Keratinocyte (primary cell): ENCODE measurements at regions not wholly inside any gene's neighbourhood (a gene's known extent, or its start where the extent isn't known, plus 50 kb on each side); places are given as distances from the start of the nearest gene placed in this dataset.
"Not testable (repeated sequence)": the region's sequence is repeated elsewhere in the genome, so short reads cannot be mapped to it uniquely, and the experiment has no call there.

Experiments used
- DNase-seq: peaks from one replicate; pipeline ENCODE4 v3.0.0-alpha.2; 2011; ENCODE audit warnings: low read depth, missing footprints, low spot score
- FAIRE-seq: peaks from 2 replicates; lab custom pipeline; 2011; peaks lifted over from hg19 to GRCh38; lab: Jason Lieb, UNC
- H2AFZ ChIP-seq: 2 replicates; pipeline ENCODE4 v1.6.0; 2012; ENCODE audit warnings: low read length, control low read depth, inconsistent platforms; ENCODE audit not compliant: control insufficient read depth
- H3K27ac ChIP-seq: 2 replicates; pipeline ENCODE4 v1.5.1; 2011; ENCODE audit warnings: low read length; ENCODE audit not compliant: control insufficient read depth, insufficient read depth
- H3K27me3 ChIP-seq: 3 replicates; pipeline ENCODE4 v1.6.0; 2011; ENCODE audit warnings: low read length; ENCODE audit not compliant: control insufficient read depth, insufficient read depth; ENCODE audit errors: extremely low read depth
- H3K36me3 ChIP-seq, 2 experiments: 2 replicates in 1 of 2; 3 replicates in 1 of 2; pipeline ENCODE4 v1.5.1; 2011; ENCODE audit warnings: low read length in 2 of 2, mild to moderate bottlenecking in 1 of 2; ENCODE audit not compliant: control insufficient read depth in 2 of 2, insufficient read depth in 2 of 2; ENCODE audit errors: extremely low read depth in 1 of 2
- H3K4me1 ChIP-seq: 3 replicates; pipeline ENCODE4 v1.5.1; 2011; ENCODE audit warnings: low read length; ENCODE audit not compliant: control insufficient read depth, insufficient read depth; ENCODE audit errors: extremely low read depth
- H3K4me2 ChIP-seq: 3 replicates; pipeline ENCODE4 v1.6.0; 2011; ENCODE audit warnings: low read depth, low read length; ENCODE audit not compliant: control insufficient read depth, insufficient read depth; ENCODE audit errors: extremely low read depth
- H3K4me3 ChIP-seq, 3 experiments: fragments of 200-600 bp in 1 of 3; sonication (generic) in 1 of 3; 2 replicates in 2 of 3; 3 replicates in 1 of 3; pipeline ENCODE4 v1.5.1; 2011 to 2016; ENCODE audit warnings: low read length in 3 of 3, mild to moderate bottlenecking in 3 of 3, control low read depth in 2 of 3, inconsistent platforms in 1 of 3, low read depth in 1 of 3, mixed read lengths in 1 of 3, mixed run types in 1 of 3, moderate library complexity in 1 of 3; ENCODE audit not compliant: control insufficient read depth in 2 of 3, insufficient read depth in 2 of 3; ENCODE audit errors: extremely low read depth in 1 of 3
- H3K79me2 ChIP-seq: 2 replicates; pipeline ENCODE4 v1.6.0; 2012; ENCODE audit warnings: low read length; ENCODE audit not compliant: control insufficient read depth, insufficient read depth
- H3K9ac ChIP-seq: 3 replicates; pipeline ENCODE4 v1.6.0; 2011; ENCODE audit warnings: low read length; ENCODE audit not compliant: control insufficient read depth, insufficient read depth; ENCODE audit errors: extremely low read depth
- H3K9me1 ChIP-seq: 3 replicates; pipeline ENCODE4 v1.6.0; 2011; ENCODE audit warnings: low read length; ENCODE audit not compliant: control insufficient read depth, insufficient read depth; ENCODE audit errors: extremely low read depth
- H3K9me3 ChIP-seq: 2 replicates; pipeline ENCODE4 v1.5.1; 2012; ENCODE audit warnings: low read depth, low read length; ENCODE audit not compliant: control insufficient read depth
- H4K20me1 ChIP-seq: 3 replicates; pipeline ENCODE4 v1.6.0; 2011; ENCODE audit warnings: low read length; ENCODE audit not compliant: control insufficient read depth, insufficient read depth; ENCODE audit errors: extremely low read depth
- EZH2 ChIP-seq: IDR thresholded peaks from one replicate; pipeline ENCODE4 v1.6.1; 2012; ENCODE audit warnings: inconsistent platforms, mild to moderate bottlenecking, low read length, moderate library complexity
- dilution Hi-C: fragments of 300-500 bp; cut with MboI; formaldehyde crosslinking; loops from one replicate; pipeline ENCODE4 v1.7.0; 2020; ENCODE audit warnings: low sequenced_read_pairs; ENCODE audit not compliant: extremely low pct_ligation_motif_present
- TF ChIP-seq, protein P1 (sequence below), 3 experiments: IDR thresholded peaks in 1 of 3; conservative IDR thresholded peaks in 1 of 3; optimal IDR thresholded peaks in 1 of 3; 2 replicates in 2 of 3; 3 replicates in 1 of 3; pipeline versions ENCODE3 to v1.5.1; 2011; ENCODE audit warnings: low read length in 3 of 3, mild to moderate bottlenecking in 3 of 3, moderate library complexity in 2 of 3, control low read depth in 1 of 3, inconsistent platforms in 1 of 3; ENCODE audit not compliant: insufficient read depth in 2 of 3; ENCODE audit errors: extremely low read depth in 1 of 3

GRCh38 chr9:752681-753200 is 88.8 kb upstream of the DMRT1 start:
- Histone ChIP-seq H3K4me3 (no peak overlapping the region), H3K9me1 (no peaks in the 10 kb centered on the region), H2AFZ (no peak overlapping the region), H3K79me2 (no peaks in the 10 kb centered on the region), H3K4me1 (peaks cover 60% of the 10 kb centered on the region), H3K9ac (no peak overlapping the region), H3K27ac (peak overlapping the region; percentile 99), H3K9me3 (no peaks in the 10 kb centered on the region), H3K27me3 (no peaks in the 10 kb centered on the region), H4K20me1 (no peaks in the 10 kb centered on the region), H3K36me3 (peaks cover 0 to 14% of the 10 kb centered on the region in 2 experiments), H3K4me2 (no peak overlapping the region)
- dilution Hi-C loops = no loop called here
- DNase-seq = no peak
- TF ChIP-seq, protein P1, sequence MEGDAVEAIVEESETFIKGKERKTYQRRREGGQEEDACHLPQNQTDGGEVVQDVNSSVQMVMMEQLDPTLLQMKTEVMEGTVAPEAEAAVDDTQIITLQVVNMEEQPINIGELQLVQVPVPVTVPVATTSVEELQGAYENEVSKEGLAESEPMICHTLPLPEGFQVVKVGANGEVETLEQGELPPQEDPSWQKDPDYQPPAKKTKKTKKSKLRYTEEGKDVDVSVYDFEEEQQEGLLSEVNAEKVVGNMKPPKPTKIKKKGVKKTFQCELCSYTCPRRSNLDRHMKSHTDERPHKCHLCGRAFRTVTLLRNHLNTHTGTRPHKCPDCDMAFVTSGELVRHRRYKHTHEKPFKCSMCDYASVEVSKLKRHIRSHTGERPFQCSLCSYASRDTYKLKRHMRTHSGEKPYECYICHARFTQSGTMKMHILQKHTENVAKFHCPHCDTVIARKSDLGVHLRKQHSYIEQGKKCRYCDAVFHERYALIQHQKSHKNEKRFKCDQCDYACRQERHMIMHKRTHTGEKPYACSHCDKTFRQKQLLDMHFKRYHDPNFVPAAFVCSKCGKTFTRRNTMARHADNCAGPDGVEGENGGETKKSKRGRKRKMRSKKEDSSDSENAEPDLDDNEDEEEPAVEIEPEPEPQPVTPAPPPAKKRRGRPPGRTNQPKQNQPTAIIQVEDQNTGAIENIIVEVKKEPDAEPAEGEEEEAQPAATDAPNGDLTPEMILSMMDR (optimal IDR thresholded peaks at IDR 0.05 in 1 of 3, IDR thresholded peaks at IDR 0.05 in 1 of 3, conservative IDR thresholded peaks at IDR 0.05 in 1 of 3; ENCODE audit: extremely low read depth in 1 of 3, insufficient read depth in 2 of 3, low read length in 3 of 3) = no peak
- no peak for TF ChIP-seq EZH2
- FAIRE-seq = peak; percentile 51

GRCh38 chr9:753734-754133 is 87.8 kb upstream of the DMRT1 start:
- H2AFZ ChIP-seq, H3K27ac ChIP-seq, H3K36me3 ChIP-seq, H4K20me1 ChIP-seq, dilution Hi-C loops, H3K27me3 ChIP-seq, H3K4me2 ChIP-seq, DNase-seq, H3K79me2 ChIP-seq, H3K9ac ChIP-seq, H3K9me1 ChIP-seq, FAIRE-seq, H3K4me3 ChIP-seq, H3K9me3 ChIP-seq: not testable (repeated sequence)
- peaks cover 50% of the 10 kb centered on the region for H3K4me1 ChIP-seq
